Muscle layer of duodenum (tissue), 2 donors: ENCODE measurements at regions not wholly inside any gene's neighbourhood (a gene's known extent, or its start where the extent isn't known, plus 50 kb on each side); places are given as distances from the start of the nearest gene placed in this dataset.

Source experiments
- H3K27ac ChIP-seq: one replicate; pipeline ENCODE4 v1.7.0; 2013; ENCODE audit warnings: mild to moderate bottlenecking, low read length
- H3K27me3 ChIP-seq: one replicate; pipeline ENCODE4 v1.7.0; 2013; ENCODE audit warnings: low read depth, mild to moderate bottlenecking, control low read depth, low read length
- H3K36me3 ChIP-seq, 2 donors: one replicate each; pipeline ENCODE4 v1.7.0; 2013; ENCODE audit warnings: low read length in 2 of 2, control low read depth in 1 of 2, mild to moderate bottlenecking in 1 of 2; ENCODE audit not compliant: insufficient read depth in 2 of 2, control insufficient read depth in 1 of 2
- H3K4me1 ChIP-seq, 2 donors: one replicate each; pipeline ENCODE4 v1.7.0; 2013; ENCODE audit warnings: low read length in 2 of 2, mild to moderate bottlenecking in 2 of 2, control low read depth in 1 of 2, moderate library complexity in 1 of 2; ENCODE audit not compliant: insufficient read depth in 2 of 2, control insufficient read depth in 1 of 2
- H3K4me3 ChIP-seq, 2 donors: one replicate each; pipeline ENCODE4 v1.7.0; 2013; ENCODE audit warnings: low read length in 2 of 2, low read depth in 1 of 2, mild to moderate bottlenecking in 1 of 2
- H3K9me3 ChIP-seq, 2 donors: one replicate each; pipeline ENCODE4 v1.7.0; 2013; ENCODE audit warnings: low read length in 2 of 2, control low read depth in 1 of 2, mild to moderate bottlenecking in 1 of 2; ENCODE audit not compliant: control insufficient read depth in 1 of 2
- donor health status: healthy.

- no peaks in the 10 kb centered on the region for H3K27me3 ChIP-seq
- H3K4me1 ChIP-seq: peaks cover 0 to 3% of the 10 kb centered on the region in 2 donors
- no peaks in the 10 kb centered on the region for H3K9me3 ChIP-seq
- no peak overlapping the region for H3K27ac ChIP-seq
- peak overlapping the region in 1 of 2 donors; percentile 0 for H3K4me3 ChIP-seq
- H3K36me3 ChIP-seq: no peaks in the 10 kb centered on the region
Observed at GRCh38 chr4:174152717-174153466, 130.6 kb downstream of the FBXO8 start.

DNA sequence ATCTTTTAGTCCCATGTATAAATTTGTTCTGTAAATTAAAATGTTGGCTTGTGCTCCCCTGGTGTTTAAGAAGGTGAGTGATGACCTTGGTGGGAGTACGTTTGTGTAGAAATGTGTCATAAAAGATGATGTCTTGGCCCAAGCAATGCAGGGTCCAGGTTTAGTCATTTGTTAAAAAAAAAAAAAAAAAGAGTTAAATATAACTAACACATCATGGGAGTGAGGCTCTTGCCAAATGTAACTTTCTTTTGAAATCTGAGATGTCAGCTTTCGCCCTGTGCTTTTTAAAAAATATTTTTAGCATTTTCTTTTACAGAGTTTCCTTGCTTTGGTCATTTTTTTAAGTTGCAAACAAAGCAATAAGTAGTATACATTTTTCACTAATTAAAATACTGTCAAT, 135.6 kb downstream of the FBXO8 start:
- Histone ChIP-seq H3K4me3 (no peak overlapping the region), H3K9me3 (no peaks in the 10 kb centered on the region), H3K27me3 (no peaks in the 10 kb centered on the region), H3K27ac (no peak overlapping the region), H3K36me3 (no peaks in the 10 kb centered on the region), H3K4me1 (peaks cover 0 to 10% of the 10 kb centered on the region in 2 donors)

DNA sequence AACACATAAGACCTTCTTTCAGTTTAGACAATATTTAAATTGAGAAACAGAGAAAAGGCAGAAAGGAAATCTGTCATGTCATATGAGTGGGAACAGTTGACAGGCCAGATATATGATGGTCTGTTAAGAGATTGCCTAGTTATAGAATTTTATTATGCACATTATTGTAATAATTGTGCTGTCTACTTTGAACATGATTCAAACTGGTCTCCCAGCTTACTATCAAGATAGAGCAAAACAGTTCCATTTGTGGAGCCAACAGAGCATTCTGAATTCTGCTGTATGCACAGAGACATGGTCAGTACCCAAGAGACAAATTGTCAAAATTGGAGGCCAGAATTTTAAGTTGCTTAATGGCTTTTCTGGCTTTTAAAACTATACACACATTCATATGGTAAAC, 139.4 kb downstream of the FBXO8 start:
- no peaks in the 10 kb centered on the region for H3K9me3 ChIP-seq
- no peaks in the 10 kb centered on the region for H3K27me3 ChIP-seq
- H3K4me1 ChIP-seq: peaks cover 0 to 11% of the 10 kb centered on the region in 2 donors
- no peak overlapping the region for H3K4me3 ChIP-seq
- H3K27ac ChIP-seq: no peak overlapping the region
- no peaks in the 10 kb centered on the region for H3K36me3 ChIP-seq

DNA sequence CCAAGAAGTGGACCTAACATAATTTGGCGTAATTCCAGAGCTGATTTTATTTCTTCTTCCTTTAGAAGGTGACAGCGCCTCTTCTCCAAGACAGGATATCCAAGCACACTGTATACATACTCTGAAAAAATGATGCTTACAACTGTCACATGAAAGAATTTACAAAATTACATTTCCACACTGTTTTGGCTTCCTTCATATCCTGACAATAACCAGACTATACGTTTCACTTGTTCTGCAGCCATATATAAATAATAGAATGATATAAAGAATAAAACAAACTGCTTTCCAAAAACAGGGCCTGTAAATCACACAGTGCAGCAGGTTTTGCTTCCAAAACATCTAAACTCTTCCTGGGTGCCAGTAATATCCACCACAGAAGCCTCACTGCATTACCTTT, 141.6 kb downstream of the FBXO8 start:
- Histone ChIP-seq H3K27ac (no peak overlapping the region), H3K36me3 (no peaks in the 10 kb centered on the region), H3K9me3 (no peaks in the 10 kb centered on the region), H3K4me3 (no peak overlapping the region), H3K4me1 (peaks cover 0 to 6% of the 10 kb centered on the region in 2 donors), H3K27me3 (no peaks in the 10 kb centered on the region)

DNA sequence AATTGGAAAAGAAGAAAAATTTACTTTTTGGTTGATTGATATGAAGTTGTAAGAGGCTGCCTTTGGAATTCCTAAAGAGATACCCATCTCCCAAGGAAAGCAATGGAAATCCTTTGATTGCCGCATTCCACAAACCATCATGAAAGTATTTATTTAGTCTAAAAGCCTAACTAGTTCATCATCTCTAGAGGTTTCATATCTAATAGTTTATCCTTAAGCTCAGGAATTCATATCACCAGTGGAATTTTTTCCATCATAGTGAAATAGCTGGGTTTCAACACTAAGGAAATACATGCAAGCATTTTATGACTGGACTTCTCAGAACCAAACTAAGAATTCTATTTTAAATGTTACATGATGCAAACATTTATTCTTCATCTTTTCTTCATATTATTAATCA, 144.9 kb downstream of the FBXO8 start:
- H3K4me1 ChIP-seq: peaks cover 0 to 17% of the 10 kb centered on the region in 2 donors
- no peaks in the 10 kb centered on the region for H3K27me3 ChIP-seq

GRCh38 chr4:174137698-174138097, 145.8 kb downstream of the FBXO8 start:
- no peak overlapping the region for H3K4me3 ChIP-seq
- H3K36me3 ChIP-seq: no peaks in the 10 kb centered on the region
- H3K27me3 ChIP-seq: no peaks in the 10 kb centered on the region
- no peak overlapping the region for H3K27ac ChIP-seq
- peaks cover 0 to 17% of the 10 kb centered on the region in 2 donors for H3K4me1 ChIP-seq
- H3K9me3 ChIP-seq: no peaks in the 10 kb centered on the region

More for the DNA sequence above, 144.9 kb downstream of the FBXO8 start:
- no peak overlapping the region for H3K27ac ChIP-seq
- H3K4me3 ChIP-seq: no peak overlapping the region
- no peaks in the 10 kb centered on the region for H3K36me3 ChIP-seq
- H3K9me3 ChIP-seq: no peaks in the 10 kb centered on the region

- Histone ChIP-seq H3K27me3 (no peaks in the 10 kb centered on the region), H3K4me1 (peaks cover 0 to 13% of the 10 kb centered on the region in 2 donors), H3K4me3 (peak overlapping the region; percentile 49 to 52), H3K9me3 (no peaks in the 10 kb centered on the region), H3K27ac (peak overlapping the region; percentile 53), H3K36me3 (no peaks in the 10 kb centered on the region)
Observed at GRCh38 chr4:174135936-174136406, 147.5 kb downstream of the FBXO8 start.

DNA sequence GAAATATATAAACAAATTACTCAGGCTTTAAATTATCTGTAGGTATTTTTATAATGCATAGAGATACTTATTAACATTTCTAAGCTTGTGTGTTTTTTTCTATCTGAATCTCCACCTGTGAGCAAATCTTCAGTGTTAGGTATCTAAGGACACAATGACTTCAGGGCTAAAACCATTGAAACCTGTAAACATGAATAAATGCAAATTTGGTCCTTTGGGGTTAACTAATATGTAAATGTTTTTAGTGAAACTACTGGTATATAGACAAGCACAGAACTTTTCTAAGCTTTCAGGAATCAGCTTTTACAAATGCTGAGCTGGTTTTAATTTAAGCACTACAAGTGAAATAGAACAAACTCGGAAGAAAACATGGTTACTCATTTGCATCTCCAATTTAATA, 147.9 kb downstream of the FBXO8 start:
- Histone ChIP-seq H3K9me3 (no peaks in the 10 kb centered on the region), H3K36me3 (no peaks in the 10 kb centered on the region), H3K27ac (peak overlapping the region; percentile 53), H3K4me3 (peak overlapping the region; percentile 49 to 52), H3K27me3 (no peaks in the 10 kb centered on the region), H3K4me1 (peaks cover 0 to 13% of the 10 kb centered on the region in 2 donors)

DNA sequence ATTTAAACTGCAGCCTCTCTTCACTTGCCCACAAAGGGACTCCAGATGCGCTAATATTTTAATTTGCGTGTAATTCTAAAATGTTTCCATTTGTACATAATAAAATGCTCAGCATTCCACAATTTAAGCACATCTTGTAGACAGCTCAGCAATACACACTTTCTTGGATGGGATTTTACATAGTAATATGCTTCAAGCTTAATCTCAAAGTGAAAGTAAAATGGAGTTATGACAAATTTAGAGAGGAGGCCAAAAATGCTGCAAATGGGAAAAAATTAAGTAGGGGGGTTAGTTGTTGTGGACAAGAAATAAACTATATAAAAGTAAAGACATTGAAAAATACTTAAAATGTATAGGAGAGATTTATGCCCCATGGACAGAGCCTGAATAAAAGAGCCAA, 149.1 kb downstream of the FBXO8 start:
- Histone ChIP-seq H3K4me1 (peaks cover 0 to 13% of the 10 kb centered on the region in 2 donors), H3K27me3 (no peaks in the 10 kb centered on the region), H3K9me3 (no peaks in the 10 kb centered on the region), H3K36me3 (no peaks in the 10 kb centered on the region), H3K27ac (peak overlapping the region; percentile 29), H3K4me3 (peak overlapping the region; percentile 43 to 45)

GRCh38 chr4:174133551-174133950, 149.9 kb downstream of the FBXO8 start:
- H3K4me1 ChIP-seq: peaks cover 0 to 13% of the 10 kb centered on the region in 2 donors
- no peaks in the 10 kb centered on the region for H3K27me3 ChIP-seq
- H3K4me3 ChIP-seq: no peak overlapping the region
- no peaks in the 10 kb centered on the region for H3K9me3 ChIP-seq
- H3K27ac ChIP-seq: no peak overlapping the region
- H3K36me3 ChIP-seq: no peaks in the 10 kb centered on the region

DNA sequence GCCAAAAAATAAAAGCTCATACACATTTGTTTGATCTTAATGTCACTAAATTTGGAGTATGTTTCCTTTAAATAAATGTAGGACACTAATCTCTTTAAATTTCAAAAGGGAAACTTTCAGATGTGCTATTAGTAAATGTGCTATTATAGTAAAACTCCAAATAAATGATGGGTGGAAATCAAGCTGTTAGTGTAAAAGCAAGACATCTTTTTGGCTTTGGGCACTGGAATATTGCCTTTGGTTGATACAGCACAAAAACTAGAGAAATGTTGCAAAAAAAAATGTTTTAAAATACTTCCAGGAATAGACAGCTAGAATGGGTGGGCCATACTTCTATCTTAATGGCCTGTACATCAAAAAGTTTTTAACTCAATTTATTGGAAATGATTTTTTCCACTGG, 151.6 kb downstream of the FBXO8 start:
- Histone ChIP-seq H3K27ac (no peak overlapping the region), H3K27me3 (no peaks in the 10 kb centered on the region), H3K4me3 (no peak overlapping the region), H3K36me3 (no peaks in the 10 kb centered on the region), H3K4me1 (peaks cover 0 to 12% of the 10 kb centered on the region in 2 donors), H3K9me3 (no peaks in the 10 kb centered on the region)

GRCh38 chr4:174122705-174123104, 160.8 kb downstream of the FBXO8 start:
- no peaks in the 10 kb centered on the region for H3K27me3 ChIP-seq
- H3K36me3 ChIP-seq: no peaks in the 10 kb centered on the region
- no peaks in the 10 kb centered on the region for H3K9me3 ChIP-seq
- peak overlapping the region; percentile 26 for H3K27ac ChIP-seq
- H3K4me3 ChIP-seq: peak overlapping the region in 1 of 2 donors; percentile 16
- H3K4me1 ChIP-seq: no peaks in the 10 kb centered on the region
